K562 (cell line): ENCODE measurements at regions not wholly inside any gene's neighbourhood (a gene's known extent, or its start where the extent isn't known, plus 50 kb on each side); places are given as distances from the start of the nearest gene placed in this dataset.

Source experiments
- OTX1 ChIP-seq: fragments of 450-650 bp; formaldehyde crosslinking; IDR thresholded peaks from 2 replicates; pipeline ENCODE4 v1.4.0; 2022; ENCODE audit warnings: mild to moderate bottlenecking
- SAP30 ChIP-seq: fragments of 200-600 bp; sonication (generic); IDR thresholded peaks from 2 replicates; pipeline ENCODE4 v1.6.1; 2012; ENCODE audit warnings: borderline replicate concordance, low read depth, mild to moderate bottlenecking, moderate library complexity, low read length, control low read depth, inconsistent platforms; ENCODE audit not compliant: insufficient read depth, poor library complexity, severe bottlenecking
- ZNF77 ChIP-seq: fragments of 250-450 bp; sonication (Bioruptor Pico); IDR thresholded peaks from 2 replicates; pipeline ENCODE4 v1.5.0; 2020
- TF ChIP-seq, protein P1 (sequence below), 2 experiments: fragments of 450-650 bp; formaldehyde crosslinking in 1 of 2; IDR thresholded peaks; 2 replicates each; pipeline versions ENCODE4 v1.4.0 to v1.6.1; 2014 to 2020; ENCODE audit warnings: mild to moderate bottlenecking in 2 of 2, borderline replicate concordance in 1 of 2, low read depth in 1 of 2
- TF ChIP-seq, protein P2 (sequence below): sonication (generic); formaldehyde crosslinking; IDR thresholded peaks from 2 replicates; pipeline ENCODE4 v1.8.0; 2022; ENCODE audit warnings: missing genetic modification reagents, mild to moderate bottlenecking, moderate library complexity, borderline replicate concordance

DNA sequence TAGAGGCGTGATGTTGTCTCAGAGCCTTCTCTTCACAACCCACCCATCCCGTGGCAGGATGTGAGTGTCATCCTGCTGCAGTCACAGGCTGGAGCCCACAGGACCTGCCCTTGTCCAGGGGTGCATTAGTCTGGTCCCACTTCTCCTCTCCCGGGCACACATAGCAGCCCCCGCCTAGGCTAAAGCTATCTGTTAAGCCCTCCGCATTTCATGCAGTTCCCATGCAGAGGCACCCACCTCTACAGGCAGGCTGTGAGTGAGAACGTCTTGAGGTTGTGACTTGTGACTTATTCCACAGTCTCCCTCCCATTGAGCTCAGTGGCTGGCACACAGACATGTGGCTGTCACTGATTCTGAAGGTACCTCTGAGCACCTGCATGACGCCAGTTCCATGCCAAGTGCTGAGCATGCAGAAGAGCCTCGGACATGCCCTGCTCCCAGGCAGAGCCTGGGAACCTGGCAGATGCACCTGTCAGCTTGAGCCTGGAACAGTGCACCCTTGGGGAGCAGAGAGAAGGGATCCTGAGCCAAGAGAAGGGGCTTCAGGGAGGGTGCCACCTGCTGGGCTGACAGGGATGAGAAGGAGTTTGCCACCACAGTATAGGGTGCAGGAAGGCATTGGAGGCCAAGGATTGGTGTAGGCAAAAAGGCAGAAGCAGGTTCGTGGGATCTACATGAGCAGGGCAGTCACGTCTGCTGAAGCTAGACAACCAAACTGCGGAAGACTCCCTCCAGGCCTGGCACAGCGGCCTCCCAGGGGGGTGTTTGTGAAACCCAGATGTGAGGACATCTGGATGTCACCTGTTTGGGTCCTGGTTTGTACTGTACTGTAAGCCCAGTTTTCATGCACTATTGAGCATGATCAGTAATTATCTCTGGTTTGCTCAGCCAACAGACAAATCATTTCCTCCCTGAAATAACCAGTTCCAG lies 213.6 kb downstream of the GLI2 start (continued):
- TF ChIP-seq, protein P1, sequence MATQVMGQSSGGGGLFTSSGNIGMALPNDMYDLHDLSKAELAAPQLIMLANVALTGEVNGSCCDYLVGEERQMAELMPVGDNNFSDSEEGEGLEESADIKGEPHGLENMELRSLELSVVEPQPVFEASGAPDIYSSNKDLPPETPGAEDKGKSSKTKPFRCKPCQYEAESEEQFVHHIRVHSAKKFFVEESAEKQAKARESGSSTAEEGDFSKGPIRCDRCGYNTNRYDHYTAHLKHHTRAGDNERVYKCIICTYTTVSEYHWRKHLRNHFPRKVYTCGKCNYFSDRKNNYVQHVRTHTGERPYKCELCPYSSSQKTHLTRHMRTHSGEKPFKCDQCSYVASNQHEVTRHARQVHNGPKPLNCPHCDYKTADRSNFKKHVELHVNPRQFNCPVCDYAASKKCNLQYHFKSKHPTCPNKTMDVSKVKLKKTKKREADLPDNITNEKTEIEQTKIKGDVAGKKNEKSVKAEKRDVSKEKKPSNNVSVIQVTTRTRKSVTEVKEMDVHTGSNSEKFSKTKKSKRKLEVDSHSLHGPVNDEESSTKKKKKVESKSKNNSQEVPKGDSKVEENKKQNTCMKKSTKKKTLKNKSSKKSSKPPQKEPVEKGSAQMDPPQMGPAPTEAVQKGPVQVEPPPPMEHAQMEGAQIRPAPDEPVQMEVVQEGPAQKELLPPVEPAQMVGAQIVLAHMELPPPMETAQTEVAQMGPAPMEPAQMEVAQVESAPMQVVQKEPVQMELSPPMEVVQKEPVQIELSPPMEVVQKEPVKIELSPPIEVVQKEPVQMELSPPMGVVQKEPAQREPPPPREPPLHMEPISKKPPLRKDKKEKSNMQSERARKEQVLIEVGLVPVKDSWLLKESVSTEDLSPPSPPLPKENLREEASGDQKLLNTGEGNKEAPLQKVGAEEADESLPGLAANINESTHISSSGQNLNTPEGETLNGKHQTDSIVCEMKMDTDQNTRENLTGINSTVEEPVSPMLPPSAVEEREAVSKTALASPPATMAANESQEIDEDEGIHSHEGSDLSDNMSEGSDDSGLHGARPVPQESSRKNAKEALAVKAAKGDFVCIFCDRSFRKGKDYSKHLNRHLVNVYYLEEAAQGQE (IDR thresholded peaks at IDR 0.05; ENCODE audit: borderline replicate concordance): peak; percentile 22; the same call in 1 of the 2 replicates
- TF ChIP-seq, protein P1 (CRISPR knock-in tag; IDR thresholded peaks at IDR 0.05; ENCODE audit: low read depth): no peak
- TF ChIP-seq SAP30: no peak
- TF ChIP-seq, protein P2, sequence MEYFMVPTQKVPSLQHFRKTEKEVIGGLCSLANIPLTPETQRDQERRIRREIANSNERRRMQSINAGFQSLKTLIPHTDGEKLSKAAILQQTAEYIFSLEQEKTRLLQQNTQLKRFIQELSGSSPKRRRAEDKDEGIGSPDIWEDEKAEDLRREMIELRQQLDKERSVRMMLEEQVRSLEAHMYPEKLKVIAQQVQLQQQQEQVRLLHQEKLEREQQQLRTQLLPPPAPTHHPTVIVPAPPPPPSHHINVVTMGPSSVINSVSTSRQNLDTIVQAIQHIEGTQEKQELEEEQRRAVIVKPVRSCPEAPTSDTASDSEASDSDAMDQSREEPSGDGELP (CRISPR knock-in tag): no peak
- TF ChIP-seq OTX1 (CRISPR knock-in tag): no peak
- no peak for TF ChIP-seq ZNF77
